ENCODE measurements at regions not wholly inside any gene's neighbourhood (a gene's known extent, or its start where the extent isn't known, plus 50 kb on each side); places are given as distances from the start of the nearest gene placed in this dataset.

DNA sequence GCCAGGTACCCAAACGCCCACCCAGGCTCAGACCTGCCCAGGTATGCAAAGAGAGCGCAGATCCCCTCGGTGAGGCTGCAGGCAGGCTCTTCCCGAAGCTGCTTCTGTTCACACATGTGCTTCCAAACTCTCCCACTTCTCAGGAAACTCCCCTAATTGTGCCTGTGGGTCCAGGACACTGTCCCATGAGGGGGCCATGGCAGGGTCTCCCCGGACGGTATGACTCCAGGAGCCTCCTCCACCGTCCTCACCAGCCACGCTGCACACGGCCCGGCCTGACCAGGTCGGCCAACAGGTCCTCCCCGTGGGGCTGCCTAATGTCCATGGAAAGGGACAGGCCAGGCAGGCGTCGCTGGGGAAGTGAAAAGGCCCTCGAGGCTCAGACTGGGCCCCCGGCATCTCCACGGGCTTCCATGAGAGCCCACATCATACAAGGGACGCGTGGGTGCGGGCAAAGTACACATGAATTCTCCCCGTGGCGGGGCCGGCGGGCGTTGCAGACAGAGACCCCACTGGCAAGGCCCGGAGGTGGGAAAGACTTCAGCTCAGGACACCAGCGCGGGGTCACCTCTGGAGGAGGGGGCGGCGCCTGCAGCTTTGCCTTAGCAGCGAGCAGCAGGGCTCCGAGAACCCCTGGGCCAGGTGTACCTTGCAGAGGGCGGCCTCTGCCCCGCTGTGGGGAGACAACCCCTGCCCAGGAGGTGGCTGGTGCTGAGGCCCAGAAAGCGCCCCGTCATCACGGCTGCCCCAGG lies 526.1 kb downstream of the BRD1 start:
- Histone ChIP-seq H3K4me2 (ENCODE audit: insufficient read depth, low read length, poor library complexity, severe bottlenecking) (no peak overlapping the region), H3K27me3 (ENCODE audit: control insufficient read depth in 3 of 3, insufficient read depth in 3 of 3, low read depth in 1 of 3, low read length in 3 of 3) (no peaks in the 10 kb centered on the region), H3K9ac (ENCODE audit: low read depth, low read length, poor library complexity) (no peak overlapping the region), H3K36me3 (replicated peaks in 1 of 2; ENCODE audit: control insufficient read depth in 2 of 2, insufficient read depth in 2 of 2, low read length in 2 of 2) (no peaks in the 10 kb centered on the region), H2BK15ac (ENCODE audit: low read length) (peak overlapping the region; percentile 77), H2BK12ac (ENCODE audit: low read length) (no peak overlapping the region), H2BK120ac (ENCODE audit: low read depth, low read length) (no peak overlapping the region), H3K79me1 (ENCODE audit: low read depth, low read length) (no peaks in the 10 kb centered on the region), H3K23ac (ENCODE audit: low read depth, low read length, poor library complexity) (no peak overlapping the region), H2BK5ac (ENCODE audit: low read length) (no peak overlapping the region), H3K4ac (ENCODE audit: low read length) (no peak overlapping the region), H2AFZ (ENCODE audit: low read length) (no peak overlapping the region), H3K18ac (ENCODE audit: low read length) (peak overlapping the region; percentile 72), H3K27ac (replicated peaks; ENCODE audit: low read length) (no peak overlapping the region), H3K9me3 (replicated peaks in 1 of 2; ENCODE audit: control insufficient read depth in 2 of 2, insufficient read depth in 1 of 2, low read depth in 1 of 2, low read length in 2 of 2) (peaks cover 0 to 3% of the 10 kb centered on the region in 2 donors), H4K8ac (ENCODE audit: low read depth, low read length) (no peak overlapping the region), H4K91ac (ENCODE audit: low read depth, low read length, poor library complexity) (no peak overlapping the region), H2AK5ac (ENCODE audit: low read depth, low read length) (peak overlapping the region; percentile 83), H3K14ac (ENCODE audit: low read length) (peak overlapping the region; percentile 31), H3K4me3 (ENCODE audit: low read length in 2 of 2) (no peak overlapping the region), H3K4me1 (ENCODE audit: control insufficient read depth in 2 of 2, insufficient read depth in 1 of 2, low read depth in 1 of 2, low read length in 2 of 2) (peaks cover 0 to 3% of the 10 kb centered on the region in 2 donors)
- DNase-seq (ENCODE audit: low spot score), result no peak
- no CpG with 5 or more reads among the region's 37 CpGs for WGBS, 2 donors (ENCODE audit: extremely low coverage in 2 of 2, insufficient read length in 2 of 2, insufficient replicate concordance in 1 of 2)

DNA sequence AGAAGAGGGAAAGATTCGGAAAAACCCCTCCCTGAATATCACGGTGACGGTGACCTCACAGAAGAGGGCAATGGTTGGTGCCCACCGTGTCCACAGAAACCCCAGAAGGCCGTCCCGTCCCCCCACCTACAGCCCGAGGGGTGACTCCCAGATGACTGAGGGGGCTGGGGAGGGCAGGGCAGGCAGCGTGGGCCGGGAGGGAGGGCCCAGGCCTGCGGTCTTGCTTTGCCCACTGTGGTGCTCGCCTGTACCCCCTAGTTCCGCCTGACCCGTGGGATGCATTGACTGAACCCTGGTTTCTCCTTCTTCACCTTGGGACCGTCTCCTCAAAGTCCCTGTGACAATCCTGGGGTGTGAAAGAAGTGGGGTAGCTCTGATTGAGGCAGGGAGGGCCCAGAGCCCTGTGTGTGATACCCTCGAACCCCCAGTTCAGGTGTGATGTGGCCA lies 526.7 kb downstream of the BRD1 start:
- H2BK15ac ChIP-seq (ENCODE audit: low read length), result peak overlapping the region; percentile 19
- H2BK120ac ChIP-seq (ENCODE audit: low read depth, low read length), result no peak overlapping the region
- no peak overlapping the region for H2BK12ac ChIP-seq (ENCODE audit: low read length)
- no peak overlapping the region for H4K8ac ChIP-seq (ENCODE audit: low read depth, low read length)
- peaks cover 0 to 3% of the 10 kb centered on the region in 2 donors for H3K9me3 ChIP-seq (replicated peaks in 1 of 2; ENCODE audit: control insufficient read depth in 2 of 2, insufficient read depth in 1 of 2, low read depth in 1 of 2, low read length in 2 of 2)
- H3K23ac ChIP-seq (ENCODE audit: low read depth, low read length, poor library complexity), result peak overlapping the region; percentile 62
- no peak overlapping the region for H3K4me2 ChIP-seq (ENCODE audit: insufficient read depth, low read length, poor library complexity, severe bottlenecking)
- H3K79me1 ChIP-seq (ENCODE audit: low read depth, low read length), result no peaks in the 10 kb centered on the region
- peak overlapping the region; percentile 32 for H3K14ac ChIP-seq (ENCODE audit: low read length)
- no peak overlapping the region for H4K91ac ChIP-seq (ENCODE audit: low read depth, low read length, poor library complexity)
- no peak for DNase-seq (ENCODE audit: low spot score)
- H3K4me3 ChIP-seq (ENCODE audit: low read length in 2 of 2), result no peak overlapping the region
- H3K36me3 ChIP-seq (replicated peaks in 1 of 2; ENCODE audit: control insufficient read depth in 2 of 2, insufficient read depth in 2 of 2, low read length in 2 of 2), result no peaks in the 10 kb centered on the region
- peaks cover 0 to 3% of the 10 kb centered on the region in 2 donors for H3K4me1 ChIP-seq (ENCODE audit: control insufficient read depth in 2 of 2, insufficient read depth in 1 of 2, low read depth in 1 of 2, low read length in 2 of 2)
- peak overlapping the region; percentile 72 for H3K18ac ChIP-seq (ENCODE audit: low read length)
- H3K4ac ChIP-seq (ENCODE audit: low read length), result no peak overlapping the region
- WGBS, 2 donors (ENCODE audit: extremely low coverage in 2 of 2, insufficient read length in 2 of 2, insufficient replicate concordance in 1 of 2), result no CpG with 5 or more reads among the region's 15 CpGs
- no peak overlapping the region for H2BK5ac ChIP-seq (ENCODE audit: low read length)
- no peak overlapping the region for H2AFZ ChIP-seq (ENCODE audit: low read length)
- H2AK5ac ChIP-seq (ENCODE audit: low read depth, low read length), result peak overlapping the region; percentile 68
- H3K27me3 ChIP-seq (ENCODE audit: control insufficient read depth in 3 of 3, insufficient read depth in 3 of 3, low read depth in 1 of 3, low read length in 3 of 3), result no peaks in the 10 kb centered on the region
- H3K27ac ChIP-seq (replicated peaks; ENCODE audit: low read length), result no peak overlapping the region
- H3K9ac ChIP-seq (ENCODE audit: low read depth, low read length, poor library complexity), result no peak overlapping the region

DNA sequence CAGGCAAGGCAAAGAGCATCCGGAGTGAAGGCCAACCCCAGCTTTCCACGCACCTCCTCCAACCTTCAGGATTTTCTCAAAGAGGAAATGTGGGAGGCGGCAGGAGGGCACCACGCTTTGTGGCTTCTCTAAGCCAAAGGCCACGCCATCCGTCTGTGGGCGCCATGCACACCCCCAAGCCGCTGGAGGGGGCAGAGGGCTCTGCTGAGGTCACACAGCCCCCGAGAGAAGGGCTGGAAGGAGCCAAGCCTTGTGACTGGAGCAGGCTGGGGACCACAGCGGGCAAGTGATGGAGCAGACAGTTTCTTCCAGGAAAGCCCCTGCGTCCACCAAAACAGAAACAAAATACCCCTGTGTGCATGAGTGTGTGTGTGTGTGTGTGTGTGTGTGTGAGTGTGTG lies 527.4 kb downstream of the BRD1 start:
- H3K79me1 ChIP-seq (ENCODE audit: low read depth, low read length), result no peaks in the 10 kb centered on the region
- no peak overlapping the region for H3K23ac ChIP-seq (ENCODE audit: low read depth, low read length, poor library complexity)
- no CpG with 5 or more reads among the region's 11 CpGs for WGBS, 2 donors (ENCODE audit: extremely low coverage in 2 of 2, insufficient read length in 2 of 2, insufficient replicate concordance in 1 of 2)
- no peak overlapping the region for H3K4me2 ChIP-seq (ENCODE audit: insufficient read depth, low read length, poor library complexity, severe bottlenecking)
- H3K36me3 ChIP-seq (replicated peaks in 1 of 2; ENCODE audit: control insufficient read depth in 2 of 2, insufficient read depth in 2 of 2, low read length in 2 of 2), result no peaks in the 10 kb centered on the region
- H4K8ac ChIP-seq (ENCODE audit: low read depth, low read length), result no peak overlapping the region
- H2AFZ ChIP-seq (ENCODE audit: low read length), result no peak overlapping the region
- H2BK15ac ChIP-seq (ENCODE audit: low read length), result no peak overlapping the region
- no peak overlapping the region for H4K91ac ChIP-seq (ENCODE audit: low read depth, low read length, poor library complexity)
- no peak overlapping the region for H3K4ac ChIP-seq (ENCODE audit: low read length)
- no peak overlapping the region for H2BK5ac ChIP-seq (ENCODE audit: low read length)
- H3K4me1 ChIP-seq (ENCODE audit: control insufficient read depth in 2 of 2, insufficient read depth in 1 of 2, low read depth in 1 of 2, low read length in 2 of 2), result peaks cover 0 to 3% of the 10 kb centered on the region in 2 donors
- H3K14ac ChIP-seq (ENCODE audit: low read length), result no peak overlapping the region
- no peak overlapping the region for H3K4me3 ChIP-seq (ENCODE audit: low read length in 2 of 2)
- H3K27me3 ChIP-seq (ENCODE audit: control insufficient read depth in 3 of 3, insufficient read depth in 3 of 3, low read depth in 1 of 3, low read length in 3 of 3), result no peaks in the 10 kb centered on the region
- no peak for DNase-seq (ENCODE audit: low spot score)
- peak overlapping the region; percentile 87 for H2AK5ac ChIP-seq (ENCODE audit: low read depth, low read length)
- peaks cover 0 to 3% of the 10 kb centered on the region in 2 donors for H3K9me3 ChIP-seq (replicated peaks in 1 of 2; ENCODE audit: control insufficient read depth in 2 of 2, insufficient read depth in 1 of 2, low read depth in 1 of 2, low read length in 2 of 2)
- H3K9ac ChIP-seq (ENCODE audit: low read depth, low read length, poor library complexity), result no peak overlapping the region
- H3K27ac ChIP-seq (replicated peaks; ENCODE audit: low read length), result no peak overlapping the region
- H2BK12ac ChIP-seq (ENCODE audit: low read length), result no peak overlapping the region
- no peak overlapping the region for H3K18ac ChIP-seq (ENCODE audit: low read length)
- no peak overlapping the region for H2BK120ac ChIP-seq (ENCODE audit: low read depth, low read length)

DNA sequence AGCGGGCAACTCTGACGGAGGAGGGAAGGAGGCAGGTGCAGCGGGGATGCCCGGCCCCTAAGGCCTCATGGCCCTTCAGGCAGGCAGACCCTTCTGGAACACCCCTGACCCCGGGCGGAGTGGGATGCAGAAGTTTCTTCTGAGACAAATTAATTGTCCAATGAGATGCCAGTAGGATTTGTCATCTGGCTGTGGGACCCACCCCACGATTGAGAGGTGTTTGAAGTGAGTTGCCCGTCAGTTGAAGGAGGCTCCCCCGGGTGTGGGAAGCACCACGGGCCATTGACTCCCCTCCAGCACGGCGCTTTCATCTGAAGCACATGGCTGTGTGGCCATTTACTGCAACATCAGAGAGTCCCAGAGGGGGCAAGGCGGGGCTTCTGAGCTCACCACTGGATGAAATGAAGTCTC lies 527.8 kb downstream of the BRD1 start:
- Histone ChIP-seq H4K91ac (ENCODE audit: low read depth, low read length, poor library complexity) (no peak overlapping the region), H2BK5ac (ENCODE audit: low read length) (no peak overlapping the region), H3K27ac (replicated peaks; ENCODE audit: low read length) (no peak overlapping the region), H3K36me3 (replicated peaks in 1 of 2; ENCODE audit: control insufficient read depth in 2 of 2, insufficient read depth in 2 of 2, low read length in 2 of 2) (no peaks in the 10 kb centered on the region), H2AK5ac (ENCODE audit: low read depth, low read length) (peak overlapping the region; percentile 87), H3K79me1 (ENCODE audit: low read depth, low read length) (no peaks in the 10 kb centered on the region), H3K9ac (ENCODE audit: low read depth, low read length, poor library complexity) (no peak overlapping the region), H3K14ac (ENCODE audit: low read length) (peak overlapping the region; percentile 14), H4K8ac (ENCODE audit: low read depth, low read length) (no peak overlapping the region), H3K4me3 (ENCODE audit: low read length in 2 of 2) (no peak overlapping the region), H2BK120ac (ENCODE audit: low read depth, low read length) (no peak overlapping the region), H2BK12ac (ENCODE audit: low read length) (no peak overlapping the region), H3K4me1 (ENCODE audit: control insufficient read depth in 2 of 2, insufficient read depth in 1 of 2, low read depth in 1 of 2, low read length in 2 of 2) (peaks cover 0 to under 1% of the 10 kb centered on the region in 2 donors), H3K23ac (ENCODE audit: low read depth, low read length, poor library complexity) (no peak overlapping the region), H3K9me3 (replicated peaks in 1 of 2; ENCODE audit: control insufficient read depth in 2 of 2, insufficient read depth in 1 of 2, low read depth in 1 of 2, low read length in 2 of 2) (peaks cover 0 to 3% of the 10 kb centered on the region in 2 donors), H3K4me2 (ENCODE audit: insufficient read depth, low read length, poor library complexity, severe bottlenecking) (no peak overlapping the region), H3K27me3 (ENCODE audit: control insufficient read depth in 3 of 3, insufficient read depth in 3 of 3, low read depth in 1 of 3, low read length in 3 of 3) (no peaks in the 10 kb centered on the region), H3K18ac (ENCODE audit: low read length) (peak overlapping the region; percentile 13), H3K4ac (ENCODE audit: low read length) (no peak overlapping the region), H2BK15ac (ENCODE audit: low read length) (peak overlapping the region; percentile 2), H2AFZ (ENCODE audit: low read length) (no peak overlapping the region)
- no peak for DNase-seq (ENCODE audit: low spot score)
- WGBS, 2 donors (ENCODE audit: extremely low coverage in 2 of 2, insufficient read length in 2 of 2, insufficient replicate concordance in 1 of 2), result no CpG with 5 or more reads among the region's 13 CpGs
